ENCODE measurements at regions not wholly inside any gene's neighbourhood (a gene's known extent, or its start where the extent isn't known, plus 50 kb on each side); places are given as distances from the start of the nearest gene placed in this dataset.
"Not testable (repeated sequence)": the region's sequence is repeated elsewhere in the genome, so short reads cannot be mapped to it uniquely, and the experiment has no call there.

DNA sequence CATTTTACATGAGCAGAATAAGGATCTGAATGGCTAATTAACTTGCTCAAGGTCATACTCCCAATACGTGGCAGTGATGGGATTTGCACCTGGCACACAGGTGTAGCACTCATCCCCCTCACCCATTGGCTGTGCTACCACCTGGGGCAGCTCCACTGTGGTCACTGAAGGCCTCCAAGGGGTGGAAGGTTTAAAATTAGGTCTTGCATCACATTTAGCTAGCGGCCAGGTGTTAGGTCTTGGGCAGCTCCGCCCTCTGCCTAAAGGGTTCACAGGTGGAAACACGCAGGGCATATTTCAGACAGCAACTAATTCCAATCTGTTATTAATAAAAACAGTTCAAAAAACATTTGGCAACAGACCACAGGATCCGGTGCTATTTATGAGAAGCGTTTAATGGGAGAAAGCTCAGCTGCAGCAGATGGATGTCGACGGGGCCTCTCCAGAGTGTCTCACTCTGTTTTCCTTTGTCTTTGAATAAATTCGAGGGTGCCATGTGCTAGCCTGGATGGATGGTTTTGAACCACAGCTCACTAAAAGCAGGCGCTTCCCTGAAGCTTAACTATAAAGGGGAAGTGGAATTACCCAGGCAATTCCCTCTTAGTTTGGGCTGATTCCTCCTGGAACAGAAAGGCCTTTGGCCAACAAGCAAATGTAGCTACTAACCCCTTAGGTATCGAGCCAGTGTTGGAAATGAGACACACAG, 1017.6 kb downstream of the TYW1 start:
- DNase-seq (ENCODE audit: low read depth), result no peak

DNA sequence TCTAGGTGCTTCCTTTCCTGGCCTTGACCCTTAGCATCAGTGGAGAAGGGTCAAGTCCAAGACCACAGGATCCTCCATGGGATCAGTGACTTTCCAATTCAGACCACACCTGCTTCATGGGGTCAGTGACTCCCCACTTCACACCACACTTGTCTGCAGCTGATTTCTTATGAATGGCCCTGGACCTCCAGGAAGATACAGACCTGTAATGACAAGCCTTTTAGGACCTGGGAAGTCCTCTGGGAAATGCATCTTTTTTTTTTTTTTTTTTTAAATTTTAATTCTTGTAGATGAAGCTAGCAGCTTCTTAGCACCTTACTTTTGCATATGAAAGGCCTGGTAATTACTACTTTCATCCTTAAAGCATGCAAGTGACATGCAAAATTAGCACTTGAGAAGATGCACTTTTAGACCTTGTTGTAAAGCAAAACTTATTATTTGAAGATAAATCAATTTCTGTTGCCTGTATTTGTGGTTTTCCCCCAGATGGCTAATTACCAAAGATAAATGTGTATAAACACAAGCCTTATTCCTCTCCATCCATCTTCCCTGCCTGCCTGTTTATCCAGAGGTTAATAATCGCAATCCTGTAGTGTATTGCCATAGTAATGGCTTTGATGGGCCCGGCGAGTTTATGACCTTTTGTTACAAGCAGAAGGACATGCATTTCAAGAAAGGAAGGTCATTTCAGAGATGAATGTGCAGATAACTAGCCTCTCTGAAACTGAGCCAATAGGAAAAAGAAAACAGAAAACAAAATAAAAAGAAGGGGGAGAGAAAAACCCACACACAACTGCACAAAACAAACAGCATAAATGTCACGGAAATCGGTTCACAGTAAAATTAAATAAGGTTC, 1018.7 kb downstream of the TYW1 start:
- no peak for DNase-seq (ENCODE audit: low read depth)

DNA sequence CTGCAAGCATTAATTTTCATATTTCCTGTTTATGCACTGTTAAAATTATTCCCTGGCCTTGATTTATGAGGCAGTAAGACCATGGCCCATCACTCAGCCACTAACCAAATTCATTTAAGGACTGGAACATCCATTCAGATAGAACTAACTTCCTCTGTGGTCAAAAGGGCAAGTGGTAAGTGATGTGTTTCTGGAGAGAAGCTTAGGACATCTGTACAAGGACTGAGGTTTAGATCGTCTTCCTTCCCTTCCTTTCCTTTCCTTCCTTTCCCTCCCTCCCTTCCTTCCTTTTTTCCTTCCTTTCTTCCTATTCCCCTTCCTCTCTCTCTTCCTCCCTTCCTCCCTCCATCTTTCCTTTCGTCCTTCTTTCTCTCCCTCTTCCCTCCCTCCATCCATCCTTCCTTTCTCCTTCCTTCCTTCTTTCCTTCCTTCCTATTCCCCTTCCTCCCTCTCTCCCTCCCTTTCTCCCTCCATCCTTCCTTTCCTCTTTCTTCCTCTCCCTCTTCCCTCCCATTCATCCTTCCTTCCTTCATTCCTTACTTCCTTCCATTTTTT, 1019.4 kb downstream of the TYW1 start:
- DNase-seq (ENCODE audit: low read depth), result no peak

DNA sequence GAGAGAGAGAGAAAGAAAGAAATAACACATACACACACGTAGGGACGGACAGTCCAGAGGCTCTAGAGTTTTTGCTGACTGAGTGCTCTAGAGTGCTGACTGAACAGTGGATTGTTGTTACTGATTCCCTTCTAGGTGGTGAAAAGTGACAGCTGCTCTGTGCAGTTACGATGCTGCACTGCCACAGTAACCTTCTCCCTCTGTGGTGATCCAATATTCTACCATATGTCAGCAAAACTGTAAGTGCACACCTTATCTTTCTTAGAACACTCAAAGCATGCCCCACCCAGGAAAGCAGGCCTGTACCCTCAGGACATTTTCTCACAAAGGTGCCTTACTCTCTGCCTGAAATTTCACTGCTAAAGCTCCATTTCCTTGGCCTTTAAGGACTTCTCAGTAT, 1023.5 kb downstream of the TYW1 start:
- no peak for DNase-seq (ENCODE audit: low read depth)

DNA sequence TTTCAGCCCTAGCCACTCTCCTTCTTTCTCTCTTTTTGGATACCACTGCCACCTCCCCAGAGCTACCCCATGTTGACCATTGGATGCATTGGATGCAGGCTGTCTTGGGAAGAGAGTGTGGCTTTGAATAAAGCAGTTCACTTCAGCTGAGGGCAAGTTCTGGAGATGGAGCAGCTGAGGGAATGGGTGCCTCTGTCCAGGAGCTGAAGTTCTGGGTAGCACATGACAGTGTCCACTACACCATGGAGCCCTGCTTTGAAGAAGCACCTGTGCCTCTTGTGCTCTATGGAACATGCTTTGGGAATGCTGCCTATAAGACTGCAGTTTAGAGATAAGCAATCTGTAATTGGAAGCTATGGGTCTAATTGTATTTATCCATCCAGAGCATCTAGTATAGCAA, 1028.7 kb downstream of the TYW1 start:
- DNase-seq (ENCODE audit: low read depth), result no peak

DNA sequence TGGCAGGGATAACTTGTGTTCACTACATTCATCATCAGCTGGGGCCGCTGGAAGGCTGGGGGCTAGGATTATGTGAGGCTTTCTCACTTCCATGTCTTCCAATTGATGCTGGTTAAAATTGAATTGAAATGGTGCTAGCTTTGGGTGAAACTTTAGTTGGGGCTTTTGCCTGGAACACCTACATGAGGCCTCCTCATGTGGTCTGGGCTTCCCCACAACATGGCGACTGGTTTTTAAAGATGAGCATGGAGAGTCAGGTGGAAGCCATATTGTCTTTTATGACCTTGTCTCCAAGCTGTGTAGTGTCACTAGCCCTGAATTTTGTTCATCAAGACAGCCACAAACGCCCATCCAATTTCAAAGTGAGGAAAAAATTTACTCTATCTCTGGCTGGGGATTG, 1033.9 kb downstream of the TYW1 start:
- DNase-seq (ENCODE audit: low read depth), result no peak

DNA sequence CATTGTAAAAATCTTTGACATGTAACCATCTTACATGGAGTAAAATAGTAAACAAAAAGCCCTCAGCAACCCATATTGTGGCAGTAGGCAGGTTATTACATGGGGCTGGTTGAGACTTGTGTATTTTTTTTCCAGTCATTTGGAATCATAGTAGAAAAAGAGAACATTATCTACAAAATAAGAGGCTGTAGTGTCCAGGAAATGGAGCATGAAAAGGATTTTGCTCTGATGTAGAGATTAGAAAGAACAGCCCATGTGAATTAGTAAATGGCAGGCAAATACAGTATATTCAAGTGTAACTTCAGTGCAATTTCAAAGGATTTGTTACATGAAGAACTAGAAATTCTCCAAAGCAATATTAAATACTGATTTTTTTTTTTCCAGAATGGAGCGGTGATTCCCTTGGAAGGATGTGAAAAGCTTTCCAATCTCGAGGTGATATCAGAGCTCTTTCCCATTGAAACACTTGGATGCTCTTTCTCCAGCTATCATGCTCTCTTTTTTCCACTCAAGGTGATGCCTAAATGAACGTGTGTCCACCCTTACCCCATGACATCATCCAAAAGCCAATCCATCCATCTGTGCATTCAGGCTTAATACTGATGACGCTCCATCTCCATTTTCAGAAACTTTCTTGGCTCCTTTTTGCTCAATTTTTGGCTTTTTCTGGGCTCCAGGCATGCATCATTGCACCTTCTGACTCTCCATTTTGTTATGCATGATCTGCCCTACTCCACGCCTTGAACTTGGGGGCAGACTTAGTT, 1034.7 kb downstream of the TYW1 start:
- no peak for DNase-seq (ENCODE audit: low read depth)

DNA sequence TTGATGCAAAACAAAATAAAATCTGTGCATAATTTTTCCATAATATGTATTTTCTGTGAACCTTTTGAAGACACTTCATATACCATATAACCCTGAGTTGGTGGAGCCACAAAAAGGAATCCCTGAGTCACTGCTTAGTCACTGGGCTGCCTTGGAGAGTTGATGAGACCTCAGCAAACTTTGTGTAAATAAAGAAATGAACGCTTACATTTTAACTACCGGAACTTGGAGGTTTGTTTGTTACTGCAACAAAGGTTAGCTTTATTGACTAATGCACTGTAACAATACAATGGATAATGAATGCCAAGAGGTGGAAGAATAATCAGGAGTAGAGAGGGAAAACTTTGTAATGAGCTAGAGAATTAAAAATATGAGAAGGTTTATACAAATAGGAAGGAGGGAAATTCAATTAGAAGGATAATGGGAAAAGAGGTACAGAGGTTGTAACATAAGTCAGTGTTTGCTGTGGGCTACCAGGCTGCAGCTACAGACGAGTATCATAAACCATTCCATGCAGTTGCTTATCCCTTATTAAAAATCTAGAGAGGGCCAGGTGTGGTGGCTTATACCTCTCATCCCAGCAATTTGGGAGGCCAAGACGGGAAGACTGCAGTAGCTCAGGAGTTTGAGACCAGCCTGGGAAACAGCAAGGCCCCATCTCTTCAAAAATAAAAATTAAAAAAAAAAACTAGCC, 1042.1 kb downstream of the TYW1 start:
- no peak for DNase-seq (ENCODE audit: low read depth)

DNA sequence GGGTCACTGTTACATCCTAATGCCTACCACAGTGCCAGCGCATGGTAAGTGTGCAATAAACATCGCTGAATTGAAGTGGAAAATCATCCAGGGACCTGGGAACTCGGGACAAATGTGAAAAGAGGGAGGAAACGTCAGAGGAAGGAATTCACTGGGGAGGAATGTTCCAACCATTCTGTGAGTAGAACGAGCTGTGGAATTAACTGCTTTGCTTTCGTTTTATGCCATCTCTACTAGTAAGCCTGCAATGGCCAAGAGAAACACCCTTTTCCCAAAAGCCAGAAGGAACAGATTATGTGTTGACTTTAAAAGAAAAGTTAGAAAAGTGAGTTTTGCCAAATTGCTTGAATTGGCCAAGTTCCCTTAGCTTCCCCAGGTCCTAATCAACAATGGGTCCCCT, 1044.9 kb downstream of the TYW1 start:
- no peak for DNase-seq (ENCODE audit: low read depth)

DNA sequence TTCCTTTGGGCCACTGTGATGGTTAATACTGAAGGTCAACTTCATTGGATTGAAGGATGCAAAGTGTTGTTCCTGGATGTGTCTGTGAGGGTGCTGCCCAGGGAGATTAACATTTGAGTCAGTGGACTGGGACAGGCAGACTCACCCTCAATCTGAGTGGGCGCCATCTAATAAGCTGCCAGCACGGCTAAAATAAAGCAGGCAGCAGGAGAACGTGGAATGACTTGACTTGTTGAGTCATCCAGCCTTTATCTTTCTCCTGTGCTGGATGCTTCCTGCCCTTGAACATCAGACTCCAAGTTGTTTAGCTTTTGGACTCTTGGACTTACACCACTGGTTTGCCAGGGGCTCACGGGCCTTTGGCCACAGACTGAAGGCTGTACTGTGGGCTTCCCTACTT, 1046.9 kb downstream of the TYW1 start:
- no peak for DNase-seq (ENCODE audit: low read depth)

DNA sequence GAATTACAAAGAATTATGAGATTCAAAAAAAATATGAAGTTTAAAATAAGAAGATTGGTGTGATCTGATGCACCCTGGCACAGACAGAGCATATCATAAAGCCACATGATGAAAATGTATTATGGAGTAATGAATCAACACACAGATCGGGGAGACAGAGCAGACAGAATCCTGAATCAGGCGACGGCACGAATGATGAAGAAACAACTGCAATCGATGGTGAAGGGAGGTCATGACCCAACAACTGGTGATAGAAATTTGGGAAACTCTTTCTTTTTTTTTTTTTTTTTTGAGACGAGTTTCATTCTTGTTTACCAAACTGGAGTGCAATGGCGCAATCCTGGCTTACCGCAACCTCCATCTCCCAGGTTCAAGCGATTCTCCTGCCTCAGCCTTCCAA, 1054.0 kb downstream of the TYW1 start:
- no peak for DNase-seq (ENCODE audit: low read depth)

DNA sequence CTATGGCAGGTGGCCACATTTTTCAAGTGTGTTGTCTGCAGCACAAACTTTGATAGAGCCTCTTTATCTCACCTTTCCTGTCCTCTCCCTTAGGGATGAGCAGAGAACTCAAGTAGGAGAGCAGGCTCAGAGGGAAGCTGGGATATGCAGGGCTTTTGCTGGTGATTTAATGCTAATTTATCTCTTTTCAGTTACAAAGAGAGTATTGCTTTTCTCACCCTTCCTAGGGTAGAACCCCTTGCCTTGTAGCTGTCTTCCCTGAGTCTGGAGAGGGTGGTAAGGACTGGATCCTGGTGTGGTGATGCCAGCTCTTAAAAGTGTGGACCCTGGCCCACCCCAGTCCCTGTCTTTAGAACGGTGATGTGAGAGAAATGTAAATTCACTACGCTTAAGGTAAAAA, 1061.4 kb downstream of the TYW1 start:
- no peak for DNase-seq (ENCODE audit: low read depth)

DNA sequence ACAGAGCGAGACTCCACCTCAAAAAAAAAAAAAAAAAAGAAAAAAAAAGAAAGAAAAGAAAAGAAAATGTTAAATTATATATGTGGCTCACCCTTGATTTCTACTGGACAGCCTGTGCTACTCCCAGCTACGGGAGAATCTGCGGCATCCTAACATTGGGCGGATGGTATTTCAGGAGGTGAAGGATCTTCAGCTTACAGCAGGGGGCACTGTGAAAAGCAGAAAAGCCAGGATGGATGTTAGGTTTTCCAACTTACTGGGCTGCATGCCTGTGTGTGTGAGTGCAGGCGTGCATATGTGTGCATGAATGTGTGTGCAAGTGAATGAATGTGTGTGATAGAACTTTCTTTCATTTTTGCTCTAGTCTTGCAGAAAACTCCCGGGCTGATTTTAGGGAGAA, 1066.5 kb downstream of the TYW1 start:
- DNase-seq (ENCODE audit: low read depth), result no peak

DNA sequence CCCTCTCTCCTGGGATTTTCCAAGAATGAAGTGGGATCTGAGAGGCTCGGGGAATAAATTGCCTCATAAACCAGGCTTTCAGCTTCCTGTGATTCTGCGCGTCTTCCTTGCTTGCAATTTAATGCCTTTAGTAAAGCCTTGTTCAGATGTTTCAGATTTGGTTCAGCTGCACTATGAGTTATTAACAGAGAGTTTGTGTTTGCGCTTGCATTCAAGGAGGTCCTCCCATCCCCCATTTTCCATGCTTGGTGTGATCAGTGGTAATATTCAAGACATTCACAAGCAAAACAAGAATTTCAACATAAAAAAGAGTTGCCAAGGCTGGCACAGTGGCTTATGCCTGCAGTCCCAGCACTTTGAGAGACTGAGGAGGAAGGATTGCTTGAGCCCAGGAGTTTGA, 1068.9 kb downstream of the TYW1 start:
- DNase-seq (ENCODE audit: low read depth), result no peak

DNA sequence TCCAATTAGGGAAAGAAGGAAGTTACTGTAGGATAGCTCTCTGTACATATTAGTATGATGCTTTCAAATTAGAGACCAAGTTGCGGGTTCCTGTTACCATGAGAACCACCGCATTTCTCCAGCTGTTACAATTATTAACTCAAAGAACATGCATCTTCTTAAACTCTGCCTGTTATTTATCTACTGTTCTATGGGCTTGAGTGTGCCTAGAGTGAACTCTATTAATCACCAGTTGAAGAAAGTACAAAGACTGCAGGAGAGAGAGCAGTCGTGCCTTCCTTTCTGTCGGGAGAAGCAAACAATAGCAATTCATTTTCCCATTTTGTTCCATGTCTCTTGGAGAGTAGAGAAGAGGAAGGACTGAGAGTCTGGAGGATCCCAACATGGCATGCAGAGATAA, 1071.2 kb downstream of the TYW1 start:
- DNase-seq (ENCODE audit: low read depth), result no peak

DNA sequence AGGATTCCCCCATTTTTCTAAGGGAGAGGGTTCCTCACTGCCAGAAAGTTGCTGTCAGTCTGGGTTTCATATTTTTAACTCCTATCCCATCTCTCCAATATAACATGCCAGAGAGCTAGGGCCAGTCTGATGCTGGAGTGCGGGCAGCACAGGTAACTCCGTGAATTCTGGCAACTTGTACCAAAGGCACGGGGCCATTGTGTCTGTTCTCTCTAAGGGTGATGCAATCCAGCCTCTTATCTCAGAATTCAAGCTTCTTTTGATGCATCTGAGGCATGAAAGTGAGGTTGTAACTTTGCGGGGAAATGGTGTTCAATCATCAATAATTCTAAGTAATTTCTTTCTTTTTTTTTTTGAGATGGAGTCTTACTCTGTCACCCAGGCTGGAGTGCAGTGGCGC, 1074.4 kb downstream of the TYW1 start:
- no peak for DNase-seq (ENCODE audit: low read depth)

DNA sequence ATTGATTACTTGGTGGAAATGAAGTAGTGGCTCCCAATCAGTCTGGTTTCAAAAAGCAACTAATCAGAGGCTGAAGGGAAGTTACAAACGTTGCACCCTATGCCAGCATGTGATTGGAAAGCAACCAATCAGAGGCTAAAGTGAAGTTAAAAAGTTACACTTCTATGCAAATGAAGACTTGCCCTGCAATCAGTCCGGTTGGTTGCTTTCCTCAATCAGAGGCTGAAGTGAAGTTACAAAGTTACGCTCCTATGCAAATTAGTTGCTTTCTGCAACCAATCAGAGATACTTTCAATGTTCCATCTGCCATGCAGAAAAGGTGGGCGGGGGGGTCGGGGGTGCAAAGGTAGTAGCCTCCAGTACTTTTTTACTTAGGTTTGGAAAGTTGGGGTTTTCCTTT, 1077.1 kb downstream of the TYW1 start:
- DNase-seq (ENCODE audit: low read depth), result no peak

DNA sequence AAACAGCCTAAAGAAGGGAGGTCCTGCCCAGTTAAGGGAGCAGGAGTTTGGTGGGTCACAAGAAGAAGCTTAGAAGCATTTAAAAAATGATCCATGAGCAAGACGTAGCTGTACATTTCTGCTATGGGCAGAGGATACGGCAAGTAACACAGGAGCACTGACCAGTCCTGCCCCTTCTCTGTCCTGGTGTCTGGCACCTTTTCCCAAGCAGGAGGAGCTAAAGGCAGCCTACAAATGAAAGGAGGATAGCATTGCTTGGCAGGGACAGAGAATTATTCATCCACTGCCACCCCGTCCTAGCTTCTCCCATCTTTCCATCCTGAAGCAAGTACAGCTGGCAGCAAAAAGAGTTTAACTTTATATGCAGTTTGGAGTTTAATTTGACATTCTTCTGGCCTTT, 1077.6 kb downstream of the TYW1 start:
- DNase-seq (ENCODE audit: low read depth), result no peak

DNA sequence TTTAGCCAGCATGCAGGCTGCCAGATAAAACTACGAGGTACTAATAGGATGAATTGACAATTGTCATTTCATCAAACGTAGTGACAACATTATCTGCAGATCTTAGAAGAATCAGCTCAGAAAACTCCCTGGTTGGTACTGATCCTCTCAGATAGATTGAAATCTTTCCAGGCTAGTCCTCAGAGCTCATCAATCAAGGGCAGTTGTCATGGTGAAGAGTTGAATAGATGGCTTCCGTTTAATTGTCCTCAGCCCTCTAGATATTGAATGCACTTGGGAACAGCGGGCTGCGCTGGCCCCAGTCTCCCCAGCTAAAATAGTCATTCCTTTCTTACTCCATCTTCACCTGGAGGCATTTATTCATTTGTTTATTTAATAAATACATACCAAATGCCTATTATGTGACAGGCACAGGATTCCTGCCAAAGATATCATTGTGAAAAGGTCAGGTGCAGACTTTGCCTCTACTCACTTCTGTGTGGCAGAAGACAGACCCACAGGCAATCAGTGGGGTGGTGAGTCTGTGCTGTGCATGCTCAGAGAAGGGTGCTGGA, 1081.6 kb downstream of the TYW1 start:
- DNase-seq (ENCODE audit: low read depth), result no peak

DNA sequence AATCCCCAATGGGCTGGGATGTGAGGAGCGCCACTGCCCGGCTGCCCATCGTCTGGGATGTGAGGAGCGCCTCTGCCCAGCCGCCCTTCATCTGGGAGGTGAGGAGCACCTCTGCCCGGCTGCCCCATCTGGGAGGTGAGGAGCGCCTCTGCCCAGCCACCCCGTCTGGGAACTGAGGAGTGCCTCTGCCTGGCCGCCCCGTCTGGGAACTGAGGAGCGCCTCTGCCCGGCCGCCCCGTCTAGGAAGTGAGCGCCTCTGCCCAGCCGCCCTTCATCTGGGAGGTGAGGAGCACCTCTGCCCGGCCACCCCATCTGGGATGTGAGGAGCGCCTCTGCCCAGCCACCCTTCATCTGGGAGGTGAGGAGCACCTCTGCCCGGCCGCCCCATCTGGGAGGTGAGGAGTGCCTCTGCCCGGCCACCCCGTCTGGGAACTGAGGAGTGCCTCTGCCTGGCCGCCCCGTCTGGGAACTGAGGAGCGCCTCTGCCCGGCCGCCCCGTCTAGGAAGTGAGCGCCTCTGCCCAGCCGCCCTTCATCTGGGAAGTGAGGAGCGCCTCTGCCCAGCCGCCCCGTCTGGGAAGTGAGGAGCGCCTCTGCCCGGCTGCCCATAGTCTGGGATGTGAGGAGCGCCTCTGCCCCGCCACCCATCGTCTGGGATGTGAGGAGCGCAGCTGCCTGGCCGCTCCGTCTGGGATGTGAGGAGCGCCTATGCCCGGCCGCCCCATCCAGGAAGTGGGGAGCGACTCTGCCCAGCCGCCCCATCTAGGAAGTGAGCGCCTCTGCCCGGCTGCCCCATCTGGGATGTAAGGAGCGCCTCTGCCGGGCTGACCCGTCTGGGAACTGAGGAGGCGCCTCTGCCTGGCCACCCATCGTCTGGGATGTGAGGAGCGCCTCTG, 1085.7 kb downstream of the TYW1 start:
- not testable (repeated sequence) for DNase-seq (ENCODE audit: low read depth)
